ENCODE measurements at regions not wholly inside any gene's neighbourhood (a gene's known extent, or its start where the extent isn't known, plus 50 kb on each side); places are given as distances from the start of the nearest gene placed in this dataset.

- no peak for DNase-seq
These were observed 191.1 kb upstream of the ALKAL2 start for GRCh38 chr2:479031-479430.

- DNase-seq, result no peak
These were observed 183.7 kb upstream of the ALKAL2 start for GRCh38 chr2:471560-471959.

- no peak for DNase-seq
These were observed 181.6 kb upstream of the ALKAL2 start for GRCh38 chr2:469514-469913.

GRCh38 chr2:468648-469336 is 180.9 kb upstream of the ALKAL2 start:
- DNase-seq, result no peak

- DNase-seq, result no peak
These were observed 180.2 kb upstream of the ALKAL2 start for GRCh38 chr2:467892-468647.

DNA sequence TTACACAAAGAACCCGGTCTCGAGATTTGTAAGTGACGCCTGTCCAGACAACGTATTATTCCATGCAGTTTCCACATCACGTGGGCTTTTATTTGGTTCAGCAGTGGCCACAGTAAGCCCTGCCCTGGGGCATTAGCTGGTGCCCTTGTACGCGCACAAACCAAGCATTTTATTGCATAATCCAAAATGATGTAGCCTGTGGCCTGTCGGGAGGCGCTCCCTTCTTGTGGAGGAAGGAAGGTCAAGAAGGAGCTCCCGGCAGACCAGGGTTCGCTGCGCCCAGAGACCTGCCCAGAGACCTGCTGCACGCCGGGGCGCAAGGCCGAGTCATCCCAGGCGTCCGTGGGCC is 179.6 kb upstream of the ALKAL2 start:
- DNase-seq, result no peak

DNA sequence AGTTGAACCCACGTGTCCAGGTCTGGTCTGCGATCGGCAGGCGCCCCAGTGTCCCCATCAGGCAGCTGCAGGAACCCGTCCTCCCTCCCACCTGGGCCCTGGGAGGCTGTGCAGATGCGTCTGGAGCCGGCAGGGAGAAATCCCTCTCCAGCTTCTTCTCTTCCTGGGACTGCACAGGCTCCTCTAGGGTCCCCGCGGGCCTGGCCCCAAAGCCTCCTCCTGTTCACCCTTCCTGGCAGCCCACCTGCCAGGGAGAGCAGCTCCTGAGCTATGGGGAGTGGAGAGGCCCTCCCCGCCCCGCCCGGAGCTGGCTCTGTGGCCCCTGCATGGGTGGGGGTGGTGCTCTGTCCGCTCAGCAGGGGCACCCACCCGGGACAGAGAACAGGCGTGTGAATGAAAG is 179.2 kb upstream of the ALKAL2 start:
- DNase-seq, result no peak

DNA sequence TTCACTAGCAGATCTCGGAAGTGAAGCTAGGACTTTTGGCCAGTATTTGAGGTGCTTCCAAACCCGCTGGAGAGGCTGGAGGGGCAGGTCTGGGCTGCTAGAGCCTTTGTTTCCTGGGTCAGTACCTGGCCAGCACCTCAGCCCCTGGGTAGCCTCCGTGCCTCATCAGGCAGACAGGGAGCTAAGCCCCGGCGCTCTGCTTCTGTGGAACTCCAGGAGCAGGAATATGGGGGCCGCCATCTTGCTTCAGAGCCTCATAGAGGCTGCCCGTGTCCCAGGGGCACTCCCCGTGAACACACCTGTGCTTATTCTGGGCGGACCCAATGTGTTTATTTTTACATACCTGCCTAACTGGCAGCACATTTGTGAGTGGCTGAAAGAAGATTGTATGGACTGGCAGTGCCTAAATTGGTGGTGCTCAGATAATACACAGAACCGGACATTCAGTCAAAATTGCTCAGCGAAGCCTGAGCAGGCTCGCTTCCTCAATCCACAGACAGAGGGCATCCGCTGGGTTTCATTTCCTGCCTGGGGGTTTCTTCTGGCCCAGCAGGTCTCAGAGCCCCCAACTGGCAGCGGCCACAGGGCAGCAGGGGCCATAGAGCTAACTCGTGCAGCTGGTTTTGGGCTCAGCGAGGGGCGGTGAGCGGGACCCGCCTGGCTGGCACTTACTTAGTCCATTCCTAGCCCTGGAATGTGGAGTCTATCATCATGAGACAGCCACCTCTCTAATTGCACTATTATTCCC is 176.8 kb upstream of the ALKAL2 start:
- no peak for DNase-seq

DNA sequence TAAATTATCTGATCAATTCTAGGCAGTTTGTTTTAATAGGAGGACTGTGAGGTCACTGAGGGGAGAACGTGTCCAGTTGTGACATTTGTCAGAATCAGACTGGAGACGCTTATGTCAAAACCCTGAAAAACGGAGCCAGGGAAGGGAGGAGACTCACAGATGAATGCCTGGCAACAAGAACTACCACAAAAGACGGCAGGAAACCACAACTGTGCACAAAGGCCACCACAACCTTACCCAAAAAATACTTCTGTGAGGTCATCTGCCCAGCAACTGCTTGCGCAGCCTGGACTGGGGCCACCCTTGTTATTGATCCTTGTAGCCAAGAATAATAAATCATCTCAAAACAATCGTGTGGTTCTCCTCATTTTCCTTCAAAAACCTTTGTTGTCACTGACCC is 173.0 kb upstream of the ALKAL2 start:
- DNase-seq, result no peak

DNA sequence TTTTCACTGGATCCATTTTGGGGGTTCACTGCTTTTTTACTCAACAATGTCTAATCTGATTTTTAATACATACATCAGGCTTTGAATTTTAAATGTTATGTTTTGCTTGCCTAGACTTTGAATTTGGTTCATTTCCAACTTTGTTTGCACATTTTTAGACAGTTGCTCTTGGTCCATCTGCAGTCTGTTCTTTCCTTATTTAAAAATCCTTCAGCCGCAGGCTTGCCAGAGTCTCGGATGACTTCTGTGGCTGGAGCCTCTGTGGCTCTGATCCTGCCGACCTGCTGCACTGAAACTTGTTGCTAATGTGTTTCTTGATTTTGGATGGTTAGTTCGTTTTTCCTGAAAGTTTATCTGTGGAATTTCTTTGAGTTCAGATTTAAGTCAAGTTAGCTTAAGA is 172.0 kb upstream of the ALKAL2 start:
- DNase-seq, result no peak

GRCh38 chr2:458425-458815 is 170.5 kb upstream of the ALKAL2 start:
- no peak for DNase-seq

DNA sequence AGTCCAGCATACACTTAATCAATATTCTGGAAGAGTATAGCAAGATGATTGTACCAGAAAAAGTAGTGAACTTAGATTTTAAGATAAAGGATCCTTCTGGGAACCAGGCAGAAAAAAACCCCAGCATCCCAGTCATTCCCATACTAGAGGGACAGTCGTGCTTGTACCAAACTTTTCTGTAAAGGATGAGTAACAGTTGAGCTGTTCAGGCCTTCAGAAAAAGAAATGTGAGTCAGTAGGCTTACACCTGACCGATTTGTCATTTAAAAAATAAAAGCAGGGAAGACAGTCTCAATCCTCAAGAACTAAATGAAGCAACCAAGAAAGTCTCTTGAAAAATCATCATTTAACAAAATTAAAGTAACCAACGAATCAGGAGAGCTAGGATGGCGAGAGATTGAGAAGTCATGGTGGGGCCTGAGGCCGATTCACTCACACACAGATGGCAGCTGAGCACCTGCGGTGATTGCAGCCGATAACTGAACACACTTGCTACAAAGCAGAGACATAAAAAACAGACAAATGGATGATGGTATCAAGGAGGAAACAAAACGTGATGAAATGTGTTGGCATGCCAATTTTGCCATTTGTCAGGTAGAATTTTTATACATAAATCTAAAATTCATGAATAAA is 170.0 kb upstream of the ALKAL2 start:
- DNase-seq, result no peak

- DNase-seq, result no peak
These were observed 169.4 kb upstream of the ALKAL2 start for GRCh38 chr2:457262-457661.

- no peak for DNase-seq
These were observed 168.0 kb upstream of the ALKAL2 start for GRCh38 chr2:455913-456312.

- no peak for DNase-seq
These were observed 167.3 kb upstream of the ALKAL2 start for GRCh38 chr2:455015-455705.

- no peak for DNase-seq
These were observed 165.2 kb upstream of the ALKAL2 start for GRCh38 chr2:453132-453531.

DNA sequence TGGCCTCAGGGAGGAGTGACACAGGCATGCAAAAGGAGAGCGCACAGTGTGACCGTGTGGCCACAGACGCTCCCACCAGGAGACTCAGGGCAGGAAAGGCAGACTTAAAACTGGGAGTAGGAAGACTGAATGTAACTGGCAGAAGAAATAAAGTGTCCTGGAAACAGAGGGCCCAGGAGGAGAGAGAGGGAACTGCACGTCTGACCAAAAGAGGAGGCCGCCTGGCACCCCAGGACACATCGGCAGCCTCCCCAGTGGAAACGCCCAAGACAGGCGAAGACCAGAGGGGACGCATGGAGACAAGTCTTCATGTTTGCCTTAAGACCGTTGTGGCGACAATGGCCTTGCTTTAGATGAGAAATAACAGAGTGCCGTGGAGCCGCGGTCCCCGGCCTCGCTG is 163.6 kb upstream of the ALKAL2 start:
- DNase-seq, result no peak

DNA sequence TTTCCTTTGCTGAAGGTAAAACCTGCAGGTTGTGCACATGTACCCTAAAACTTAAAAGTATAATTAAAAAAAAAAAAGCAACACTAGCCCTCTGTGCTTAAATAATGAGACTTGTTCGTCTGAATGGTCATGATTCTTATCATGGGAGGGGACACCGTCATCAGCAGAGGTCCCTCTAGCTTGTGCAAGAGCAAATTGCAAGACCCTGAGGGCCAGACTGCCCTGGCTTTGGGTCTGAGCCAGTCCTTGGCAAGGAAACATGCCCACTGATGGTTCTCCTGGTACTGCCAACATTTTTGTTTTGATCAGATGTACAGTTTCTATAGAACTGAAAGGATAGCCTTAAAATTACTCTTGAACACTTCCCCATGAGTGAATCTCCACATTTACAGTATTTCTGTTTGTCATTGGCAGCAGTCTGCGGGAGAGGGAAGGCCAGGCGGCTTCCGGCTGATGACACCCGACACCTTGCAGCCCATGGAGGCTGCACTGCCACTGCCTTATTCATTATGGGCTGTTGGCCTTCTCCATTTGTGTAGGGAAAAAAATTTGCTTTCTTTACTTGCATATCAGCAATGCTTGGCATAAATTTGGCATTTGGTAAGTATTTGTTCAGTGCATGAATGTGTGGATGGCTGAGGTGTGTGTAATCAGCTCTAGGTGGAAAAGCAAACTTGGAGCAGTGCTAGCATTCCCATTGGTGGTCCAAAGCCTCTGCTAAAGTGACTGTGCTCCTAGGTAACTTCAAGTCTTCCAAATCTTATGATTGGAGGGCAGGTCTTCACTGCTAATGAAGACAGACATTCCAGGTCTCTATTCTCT is 161.6 kb upstream of the ALKAL2 start:
- DNase-seq, result peak; percentile 2

- no peak for DNase-seq
These were observed 160.2 kb upstream of the ALKAL2 start for GRCh38 chr2:447902-448665.

DNA sequence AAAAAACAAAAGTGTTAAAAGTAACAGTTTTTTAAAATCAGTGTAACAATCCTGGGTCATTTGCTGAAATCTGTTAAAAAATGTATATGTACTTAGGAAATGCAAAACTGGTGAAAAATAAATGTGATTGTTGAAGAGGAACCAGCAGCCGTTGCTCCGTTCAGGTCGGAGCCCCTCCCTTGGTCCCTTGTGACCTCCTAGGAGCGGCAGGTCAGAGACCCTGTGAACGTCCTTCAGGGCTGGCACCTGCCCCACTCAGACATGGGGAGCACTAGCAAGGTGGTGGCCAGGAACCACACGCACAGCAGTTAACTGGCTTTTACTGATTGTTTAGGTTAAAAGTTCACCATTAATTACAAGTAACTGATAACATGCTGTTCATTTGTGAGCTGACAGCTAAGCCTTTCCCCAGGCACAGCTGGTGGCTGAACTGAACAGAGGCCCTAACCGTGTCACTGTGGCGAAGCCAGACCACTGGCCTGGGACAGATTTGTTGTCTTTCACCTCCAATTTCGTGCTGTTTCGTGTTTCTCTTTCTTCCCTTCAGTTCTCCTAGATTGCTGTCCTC is 159.2 kb upstream of the ALKAL2 start:
- DNase-seq, result no peak

GRCh38 chr2:446303-446874 is 158.5 kb upstream of the ALKAL2 start:
- DNase-seq, result no peak

Data from DMS79 treated with DMSO at 0.1 percent for 48 hours (cell line).